ENCODE measurements at regions not wholly inside any gene's neighbourhood (a gene's known extent, or its start where the extent isn't known, plus 50 kb on each side); places are given as distances from the start of the nearest gene placed in this dataset.

DNA sequence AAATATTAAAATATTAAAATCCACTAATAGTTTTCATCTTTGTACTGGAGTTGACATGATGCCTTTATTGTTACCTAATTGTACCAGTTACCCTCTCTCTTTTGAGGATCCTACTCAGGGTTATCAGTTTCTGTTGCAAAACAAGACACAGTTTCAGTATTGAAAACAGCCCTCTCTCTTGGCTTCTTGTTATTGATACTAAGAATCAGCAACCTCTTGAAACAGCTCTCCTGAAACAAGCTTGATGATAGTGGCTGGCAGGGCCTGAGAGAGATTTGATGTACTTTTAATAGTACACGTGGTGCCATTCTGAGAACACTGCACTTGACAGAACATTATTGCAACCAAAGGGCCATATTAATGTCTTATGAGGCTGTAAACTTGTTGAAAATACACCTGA lies 64.9 kb upstream of the MEI4 start:
- Histone ChIP-seq H3K27ac (ENCODE audit: low read length) (no peak overlapping the region), H3K27me3 (ENCODE audit: control insufficient read depth, insufficient read depth, low read length) (no peaks in the 10 kb centered on the region), H3K4me1 (ENCODE audit: control insufficient read depth, insufficient read depth, low read length) (no peaks in the 10 kb centered on the region), H3K4me3 (ENCODE audit: low read length) (no peak overlapping the region), H3K36me3 (ENCODE audit: control insufficient read depth, insufficient read depth, low read length) (no peaks in the 10 kb centered on the region), H3K9me3 (replicated peaks; ENCODE audit: control insufficient read depth, low read depth, low read length) (no peaks in the 10 kb centered on the region)
- DNase-seq, result no peak
- no CpG with 5 or more reads among the region's 1 CpG for WGBS (ENCODE audit: insufficient coverage)

All from muscle of leg (tissue), 3 donors.